Epidermal melanocyte (primary cell): ENCODE measurements at regions not wholly inside any gene's neighbourhood (a gene's known extent, or its start where the extent isn't known, plus 50 kb on each side); places are given as distances from the start of the nearest gene placed in this dataset.

ENCODE experiments used
- DNase-seq: peaks from one replicate; pipeline ENCODE4 v3.0.0; 2011; ENCODE audit warnings: low spot score; ENCODE audit not compliant: insufficient read length

DNA sequence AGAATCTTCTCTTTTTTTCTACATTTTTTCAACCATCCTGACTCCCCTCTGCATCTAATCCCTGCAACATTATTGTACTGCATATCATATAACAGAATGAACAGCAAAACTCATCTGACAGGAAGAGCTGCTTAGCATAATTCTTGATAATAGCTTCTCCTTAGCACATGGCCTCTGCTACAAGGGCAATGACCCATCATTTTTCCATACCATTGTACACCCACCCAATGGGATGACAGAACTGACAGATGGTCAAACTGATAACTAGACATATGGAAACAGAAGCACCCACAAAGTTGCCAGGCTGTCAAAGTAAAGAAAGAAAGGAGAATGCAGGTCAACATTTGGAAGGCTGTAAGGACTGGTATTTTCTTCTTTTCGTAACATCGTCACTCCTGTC lies 390.4 kb upstream of the USP15 start:
- DNase-seq = no peak

- DNase-seq = no peak
Observed at GRCh38 chr12:61870658-61871484, 389.3 kb upstream of the USP15 start.

DNA sequence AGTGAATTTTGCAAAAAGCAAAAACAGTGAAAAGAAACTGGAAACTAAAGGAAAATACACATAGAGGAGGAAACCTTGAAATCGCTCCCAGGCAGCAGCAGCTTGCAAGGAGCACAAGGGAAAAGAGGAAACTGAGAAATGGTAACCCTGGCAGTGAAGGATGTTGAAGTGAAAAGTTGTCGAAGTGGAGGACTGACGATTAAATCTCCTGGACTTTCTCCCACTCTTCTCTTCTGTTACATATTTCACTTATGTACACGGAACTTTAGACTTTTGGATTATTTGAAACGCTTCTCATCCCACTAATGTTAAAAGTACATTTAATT lies 388.8 kb upstream of the USP15 start:
- no peak for DNase-seq

DNA sequence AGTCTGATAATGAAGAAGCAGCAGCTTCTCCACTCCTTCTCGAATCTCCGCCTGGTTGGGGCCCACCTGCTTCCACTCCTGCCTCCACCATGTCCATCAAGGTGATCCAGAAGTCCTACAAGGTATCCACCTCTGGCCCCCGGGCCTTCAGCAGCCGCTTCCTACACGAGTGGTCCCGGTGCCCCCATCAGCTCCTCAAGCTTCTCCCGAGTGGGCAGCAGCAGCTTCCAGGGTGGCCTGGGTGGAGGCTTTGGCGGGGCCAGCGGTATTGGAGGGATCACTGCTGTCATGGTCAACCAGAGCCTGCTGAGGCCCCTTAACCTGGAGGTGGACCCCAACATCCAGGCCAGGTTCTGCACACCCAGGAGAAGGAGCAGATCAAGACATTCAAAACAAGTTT lies 381.0 kb upstream of the USP15 start:
- no peak for DNase-seq

GRCh38 chr12:61880186-61880585 lies 380.0 kb upstream of the USP15 start:
- DNase-seq = no peak

GRCh38 chr12:61891632-61892031 lies 368.6 kb upstream of the USP15 start:
- no peak for DNase-seq

- no peak for DNase-seq
Observed at GRCh38 chr12:61894168-61894567, 366.0 kb upstream of the USP15 start.

- DNase-seq = no peak
Observed at GRCh38 chr12:61896436-61896835, 363.8 kb upstream of the USP15 start.

DNA sequence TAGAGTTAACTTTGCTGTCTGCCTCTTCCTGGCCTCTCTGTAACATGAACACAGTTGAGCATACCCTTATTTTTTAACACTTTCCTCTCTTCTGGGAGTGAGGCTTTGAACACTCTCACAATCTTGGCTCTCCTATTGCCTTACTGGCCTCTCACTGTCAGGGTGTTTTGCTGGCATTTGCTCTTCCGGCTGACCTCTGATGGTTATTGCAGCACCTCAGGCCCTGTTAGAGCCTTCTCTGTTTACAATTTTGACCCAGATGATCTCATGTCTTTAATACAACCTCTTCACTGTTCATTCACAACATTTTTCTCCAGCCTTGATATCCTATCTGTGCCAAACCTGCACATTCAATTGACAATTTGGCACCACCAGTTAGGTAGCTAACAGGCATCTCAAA lies 357.8 kb upstream of the USP15 start:
- no peak for DNase-seq

DNA sequence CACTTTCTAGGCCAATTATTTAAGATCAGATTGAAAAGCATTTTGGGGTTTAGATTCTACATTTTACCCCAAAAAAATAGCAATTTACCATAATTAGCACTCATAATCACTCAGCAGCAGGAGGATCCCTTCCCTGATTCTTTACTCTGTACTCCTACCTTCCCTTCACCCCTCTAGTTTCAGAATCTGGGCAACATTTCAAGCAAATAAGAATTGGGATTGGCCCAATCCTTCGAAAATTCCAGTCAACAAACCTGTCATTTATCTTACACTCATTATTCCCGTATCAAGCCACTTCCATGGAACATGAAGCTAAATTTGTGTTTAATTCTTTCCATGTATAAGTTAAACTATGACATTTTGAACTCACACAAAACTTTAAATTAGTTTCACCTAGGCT lies 349.1 kb upstream of the USP15 start:
- no peak for DNase-seq

DNA sequence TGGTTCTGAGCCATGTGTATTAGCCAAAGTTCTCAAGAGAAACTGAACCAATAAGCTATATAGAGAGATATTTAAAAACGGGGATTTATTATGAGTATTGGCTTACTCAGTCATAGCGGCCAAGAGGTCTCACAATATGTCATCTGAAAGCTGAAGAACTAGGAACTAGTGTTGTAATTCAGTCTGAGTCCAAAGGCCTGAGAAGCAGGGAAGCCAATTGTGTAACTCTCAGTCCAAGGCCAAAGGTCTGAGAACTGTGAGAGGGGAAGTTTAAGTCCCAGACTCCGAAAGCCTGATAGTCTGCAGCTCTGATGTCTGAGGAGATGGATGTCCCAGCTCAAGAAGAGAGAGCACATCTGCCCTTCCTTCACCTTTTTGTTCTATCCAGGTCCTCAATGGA lies 344.8 kb upstream of the USP15 start:
- DNase-seq = no peak

GRCh38 chr12:61916831-61917230 lies 343.4 kb upstream of the USP15 start:
- DNase-seq = no peak

GRCh38 chr12:61919686-61920085 lies 340.5 kb upstream of the USP15 start:
- no peak for DNase-seq

- DNase-seq = no peak
Observed at GRCh38 chr12:61920230-61920629, 340.0 kb upstream of the USP15 start.

DNA sequence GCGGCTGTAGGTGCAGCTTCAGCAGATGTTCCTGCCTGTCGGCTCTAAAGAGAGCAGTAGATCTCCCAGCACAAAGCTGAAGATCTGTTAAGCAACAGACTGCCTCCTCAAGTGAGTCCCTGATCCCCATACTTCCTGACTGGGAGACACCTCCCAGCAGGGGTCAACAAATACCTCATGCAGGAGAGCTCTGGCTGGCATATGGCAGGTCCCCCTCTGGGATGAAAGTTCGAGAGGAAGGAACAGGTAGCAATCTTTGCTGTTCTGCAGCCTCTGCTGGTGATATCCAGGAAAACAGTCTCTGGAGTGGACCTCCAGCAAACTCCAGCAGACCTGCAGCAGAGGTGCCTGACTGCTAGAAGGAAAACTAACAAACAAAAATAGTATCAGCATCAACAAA lies 337.1 kb upstream of the USP15 start:
- no peak for DNase-seq

- no peak for DNase-seq
Observed at GRCh38 chr12:61934564-61934963, 325.6 kb upstream of the USP15 start.

GRCh38 chr12:61939977-61940376 lies 320.2 kb upstream of the USP15 start:
- no peak for DNase-seq

- DNase-seq = no peak
Observed at GRCh38 chr12:61956545-61956944, 303.7 kb upstream of the USP15 start.

DNA sequence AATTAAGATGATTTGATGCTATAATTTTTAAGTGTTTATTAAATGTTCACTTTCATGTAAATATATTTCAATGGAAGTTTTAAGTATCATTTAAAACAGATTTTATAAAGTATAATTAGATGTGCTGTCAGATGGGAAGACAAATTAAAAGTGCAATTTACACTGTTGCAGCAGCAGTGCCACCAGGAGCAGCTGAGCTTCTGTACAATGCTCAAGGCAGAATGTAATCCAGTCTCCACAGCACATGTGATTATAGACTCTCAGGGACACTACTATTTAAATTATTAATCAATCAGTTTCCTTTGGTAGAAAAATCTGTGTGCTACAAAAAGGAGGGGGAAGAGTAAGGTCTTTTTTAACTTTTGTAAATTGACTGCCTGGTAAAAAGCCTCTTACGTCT lies 285.7 kb upstream of the USP15 start:
- DNase-seq = no peak

GRCh38 chr12:61985830-61986229 lies 274.4 kb upstream of the USP15 start:
- no peak for DNase-seq

GRCh38 chr12:61987173-61987572 lies 273.0 kb upstream of the USP15 start:
- no peak for DNase-seq

DNA sequence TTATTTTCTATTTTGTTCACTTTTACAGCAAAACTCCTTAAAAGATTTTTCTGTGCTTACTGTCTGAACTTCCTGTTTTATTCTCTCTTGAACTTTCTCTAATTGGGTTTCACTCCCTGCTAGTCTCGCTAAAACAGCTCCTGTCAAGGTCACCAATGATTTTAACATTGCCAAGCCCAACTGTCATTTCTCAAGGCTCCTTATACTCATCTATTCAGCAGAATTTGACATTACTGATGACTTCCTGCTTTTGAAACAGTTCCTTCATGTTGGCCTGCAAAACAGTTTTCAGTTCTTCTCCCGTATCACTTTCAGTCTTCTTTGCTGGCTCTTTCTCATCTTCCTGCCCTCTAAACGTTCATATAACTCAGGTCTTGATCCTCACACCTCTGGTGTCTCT lies 268.5 kb upstream of the USP15 start:
- DNase-seq = no peak

- no peak for DNase-seq
Observed at GRCh38 chr12:61993734-61994345, 266.4 kb upstream of the USP15 start.
